NCI-H1105 treated with DMSO at 0.1 percent for 48 hours (cell line): ENCODE measurements at regions not wholly inside any gene's neighbourhood (a gene's known extent, or its start where the extent isn't known, plus 50 kb on each side); places are given as distances from the start of the nearest gene placed in this dataset.

Experiments used
- DNase-seq: peaks from one replicate; lab custom pipeline; 2025; lab: John Stamatoyannopoulos, UW

GRCh38 chr12:27179400-27180214, 64.5 kb upstream of the STK38L start:
- no peak for DNase-seq

DNA sequence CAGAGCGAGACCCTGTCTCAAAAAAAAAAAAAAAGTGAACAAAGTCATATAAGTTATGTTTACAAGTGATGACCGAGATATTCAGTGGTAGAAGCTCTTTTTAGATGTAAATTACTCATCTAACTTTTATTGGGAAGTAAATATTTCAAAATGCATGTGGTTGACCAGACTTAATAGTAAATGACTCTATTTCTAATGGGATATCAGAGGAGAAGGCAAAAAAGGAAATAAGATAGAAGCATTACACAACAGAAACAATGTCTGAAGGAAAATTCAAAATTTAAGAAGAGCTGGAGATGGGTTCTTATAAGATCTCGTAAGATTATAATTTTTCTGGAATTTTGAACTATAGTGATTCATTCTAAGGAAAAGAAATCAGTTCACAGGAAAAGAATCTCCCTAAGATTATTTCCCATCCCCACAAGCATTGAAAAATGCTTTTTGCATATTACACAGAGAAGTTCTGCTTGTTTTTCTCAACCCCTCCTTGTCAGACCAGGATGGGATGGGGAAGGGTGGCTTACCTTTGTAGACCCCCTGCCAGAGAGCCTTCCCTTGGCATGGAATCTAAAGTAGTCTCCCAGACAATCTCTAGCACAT, 63.1 kb upstream of the STK38L start:
- no peak for DNase-seq

GRCh38 chr12:27183342-27183741, 60.7 kb upstream of the STK38L start:
- DNase-seq = no peak

GRCh38 chr12:27185234-27186021, 58.7 kb upstream of the STK38L start:
- DNase-seq = no peak

DNA sequence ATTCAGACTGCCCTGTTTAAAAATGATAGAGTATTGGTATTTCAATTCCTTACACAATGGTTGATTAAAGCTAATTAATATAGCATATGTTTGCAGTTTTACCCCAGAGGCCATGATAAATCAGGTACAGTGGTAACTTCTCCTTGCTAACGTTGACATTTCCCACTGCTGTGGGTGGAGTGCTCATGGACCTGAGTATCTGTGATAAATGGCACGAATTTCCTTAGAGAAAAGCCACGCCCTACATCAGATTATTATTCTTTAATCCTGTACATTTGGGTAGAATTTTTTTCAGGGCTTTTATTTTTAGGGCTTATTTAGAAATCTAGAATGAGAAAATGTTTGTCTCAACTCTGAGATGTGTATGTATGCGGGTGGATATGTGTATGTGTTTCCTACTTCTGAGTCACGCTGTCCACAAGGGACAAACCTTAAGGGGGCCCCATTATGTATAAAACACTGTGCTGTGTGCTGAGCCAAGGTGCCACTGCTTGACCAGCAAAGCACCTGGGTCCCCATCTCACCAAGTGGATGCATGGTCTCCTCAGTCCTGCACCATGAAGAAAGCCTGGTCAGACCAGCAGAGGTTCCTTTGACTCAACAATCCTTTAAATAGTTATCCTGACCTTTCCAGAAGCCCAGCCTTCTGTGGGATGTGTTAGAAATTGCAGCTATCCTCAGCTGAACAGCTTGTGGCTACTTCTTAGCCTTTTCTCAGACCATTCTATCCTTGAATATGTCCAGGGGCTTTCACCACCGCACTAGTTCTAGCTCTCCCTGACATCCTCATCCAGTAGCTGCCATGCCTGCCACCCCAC, 57.9 kb upstream of the STK38L start:
- no peak for DNase-seq

DNA sequence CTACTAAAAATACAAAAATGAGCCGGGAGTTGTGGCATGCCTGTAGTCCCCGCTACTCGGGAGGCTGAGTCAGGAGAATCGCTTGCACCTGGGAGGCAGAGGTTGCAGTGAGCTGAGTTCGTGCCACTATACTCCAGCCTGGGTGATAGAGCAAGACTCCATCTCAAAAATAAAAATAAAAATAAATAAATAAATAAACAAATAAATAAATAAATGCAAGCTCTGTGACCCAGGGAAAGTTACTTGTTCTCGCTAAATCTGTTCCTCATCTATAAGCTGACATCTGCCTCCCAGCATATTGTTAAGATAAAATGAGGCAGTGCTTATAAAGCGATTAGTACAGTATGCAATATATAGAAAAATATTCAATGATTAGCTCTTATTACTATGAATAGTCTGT, 56.4 kb upstream of the STK38L start:
- DNase-seq = no peak

DNA sequence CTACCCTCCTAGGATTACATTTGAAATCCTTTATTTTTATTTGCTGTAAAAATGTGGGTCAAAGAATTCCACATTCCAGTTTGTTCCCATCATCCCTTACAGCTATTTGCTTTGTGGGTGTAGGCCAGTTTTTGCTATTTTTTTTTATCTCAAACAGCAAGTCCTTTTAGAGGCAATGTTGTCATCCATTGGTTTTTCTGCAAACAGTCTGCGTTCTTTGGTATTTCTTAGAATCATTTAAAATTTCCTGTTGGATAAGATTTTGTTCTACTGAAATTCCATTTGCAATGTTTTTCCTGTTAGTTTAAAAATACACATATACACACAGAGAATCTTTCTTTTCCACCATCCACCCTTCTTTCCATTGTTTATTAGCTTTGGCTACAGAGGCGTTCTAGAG, 53.3 kb upstream of the STK38L start:
- no peak for DNase-seq

GRCh38 chr12:27191531-27191930, 52.6 kb upstream of the STK38L start:
- no peak for DNase-seq

DNA sequence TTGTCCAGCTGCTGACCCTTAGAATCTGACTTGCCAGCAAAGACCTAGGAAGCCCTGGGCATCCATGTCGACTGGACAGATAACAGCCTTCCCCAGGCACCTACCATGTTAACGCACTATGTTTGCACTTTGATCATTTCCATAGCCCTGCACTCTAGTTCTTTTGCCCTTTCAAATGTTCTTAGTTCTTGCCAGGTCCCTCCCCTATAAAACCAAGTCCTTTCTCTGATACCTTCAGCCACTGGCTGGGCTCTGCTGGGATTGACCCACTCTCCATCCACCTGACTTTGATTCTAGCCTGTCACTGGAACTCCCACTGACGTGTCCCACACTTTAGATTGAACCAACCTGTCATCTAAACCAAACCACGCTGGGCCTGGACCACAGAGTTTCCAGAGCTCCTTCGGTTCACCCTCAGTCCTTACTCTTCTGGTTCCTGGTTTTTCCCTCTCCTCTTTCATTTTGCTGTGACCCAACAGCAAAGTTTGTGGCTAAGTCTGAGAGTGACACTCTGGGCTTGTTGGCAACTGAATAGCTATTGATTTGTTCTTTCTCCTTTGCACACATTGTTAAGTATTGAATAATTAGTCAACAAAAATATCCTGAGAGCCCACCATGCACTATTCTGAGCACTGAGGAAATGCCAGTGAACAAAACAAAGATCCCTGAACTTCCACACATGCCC, 51.8 kb upstream of the STK38L start:
- no peak for DNase-seq

GRCh38 chr12:27193106-27193505, 51.0 kb upstream of the STK38L start:
- no peak for DNase-seq

DNA sequence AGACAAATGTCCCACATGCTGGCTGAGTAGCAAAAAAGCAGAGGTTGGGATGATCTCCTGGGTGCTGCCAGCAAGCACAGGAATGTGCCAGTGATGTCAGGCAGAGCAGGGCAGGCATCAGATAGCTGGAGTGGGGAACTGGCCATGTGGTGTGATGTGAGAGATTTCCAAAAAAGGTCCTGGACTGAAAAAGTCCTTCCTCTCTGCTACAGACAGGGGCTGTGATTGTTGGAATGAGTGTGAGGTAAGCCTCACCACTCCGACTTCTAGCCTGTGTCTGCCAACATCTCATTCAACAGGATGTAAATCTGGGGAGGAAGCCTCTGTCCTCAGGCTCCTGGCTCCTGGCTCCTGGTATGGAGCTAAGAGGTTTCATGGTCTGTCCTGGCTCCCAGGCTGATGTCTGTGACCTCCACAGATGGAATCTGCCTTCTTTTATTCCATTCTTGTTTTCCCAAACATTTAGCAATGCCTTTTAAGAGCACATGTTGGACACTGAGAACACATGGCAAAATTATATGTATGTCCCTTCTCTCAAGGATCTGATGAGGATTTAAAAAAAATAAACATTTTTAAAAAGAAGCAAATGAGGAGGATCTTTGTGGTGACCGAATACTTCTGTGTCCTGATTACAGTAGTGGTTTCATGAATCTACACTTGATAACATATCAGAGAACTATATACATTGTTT, 50.1 kb upstream of the STK38L start:
- DNase-seq = no peak
